Anterior cingulate cortex (tissue), 58 donors: ENCODE measurements at regions not wholly inside any gene's neighbourhood (a gene's known extent, or its start where the extent isn't known, plus 50 kb on each side); places are given as distances from the start of the nearest gene placed in this dataset.
"Not testable (repeated sequence)": the region's sequence is repeated elsewhere in the genome, so short reads cannot be mapped to it uniquely, and the experiment has no call there.

Source experiments
- DNase-seq, 58 donors: peaks; one replicate each; lab custom pipeline; 2025; lab: John Stamatoyannopoulos, UW

- DNase-seq = peak in 52 of 58 donors; percentile 5 to 86 (median 46)
Observed at GRCh38 chr12:97616946-97617345, 154.3 kb downstream of the RMST start.

- DNase-seq = no peak
Observed at GRCh38 chr12:97628962-97629361, 166.4 kb downstream of the RMST start.

DNA sequence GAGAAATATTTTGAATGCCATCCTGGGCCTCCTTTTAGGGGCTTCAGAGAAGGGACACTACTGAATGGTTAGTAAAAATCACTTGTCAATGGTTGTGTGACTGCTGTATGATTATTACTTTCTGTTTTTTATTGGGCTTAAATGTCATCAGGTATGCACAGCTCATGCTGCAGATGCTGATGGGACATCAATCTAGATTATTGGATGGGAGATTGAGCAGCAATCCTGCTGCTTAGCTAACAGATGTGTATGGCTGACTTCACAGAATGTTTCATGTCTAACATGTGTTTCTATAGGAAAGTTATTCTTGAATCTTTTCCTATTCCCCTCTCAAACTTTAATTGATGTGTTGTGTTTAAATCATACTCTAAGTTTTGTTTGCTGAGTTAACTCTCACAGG, 166.8 kb downstream of the RMST start:
- no peak for DNase-seq

DNA sequence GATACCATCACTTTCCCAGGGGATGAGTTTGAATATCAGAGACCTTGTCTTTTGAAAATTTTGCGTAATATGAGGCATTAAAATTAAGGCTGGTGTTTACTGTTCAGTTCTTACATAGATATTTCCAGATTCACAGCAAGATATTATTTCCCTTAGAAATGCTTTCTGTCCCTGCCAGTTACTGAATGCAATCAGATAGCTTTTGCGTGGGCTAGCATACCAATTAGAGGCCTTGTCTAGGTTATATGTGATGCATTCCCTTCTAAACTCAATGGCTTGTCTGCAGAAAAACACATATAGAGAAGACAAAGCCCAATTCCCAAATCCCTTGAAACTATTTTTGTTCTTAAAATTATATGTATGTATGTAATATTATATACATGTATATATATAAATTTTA, 167.8 kb downstream of the RMST start:
- no peak for DNase-seq

DNA sequence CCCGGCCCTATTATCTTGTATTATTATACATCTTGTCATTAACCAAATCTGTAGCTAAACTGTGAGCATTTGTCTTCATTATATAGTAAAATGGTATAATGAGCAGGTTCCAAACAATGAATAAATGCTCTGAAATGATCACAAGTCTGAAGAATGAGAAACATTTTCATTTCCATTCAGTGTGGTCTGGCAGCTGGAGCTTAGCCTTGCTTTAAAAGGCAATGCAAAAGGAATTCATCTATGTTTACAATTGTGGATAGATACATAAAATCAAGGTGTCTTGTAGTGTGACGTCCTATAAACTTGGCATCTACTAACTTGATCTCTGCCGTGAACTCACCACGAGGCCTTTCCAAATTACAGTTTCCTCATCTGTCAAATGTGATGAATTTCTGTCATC, 168.3 kb downstream of the RMST start:
- no peak for DNase-seq

GRCh38 chr12:97637770-97638169, 175.2 kb downstream of the RMST start:
- DNase-seq = no peak

DNA sequence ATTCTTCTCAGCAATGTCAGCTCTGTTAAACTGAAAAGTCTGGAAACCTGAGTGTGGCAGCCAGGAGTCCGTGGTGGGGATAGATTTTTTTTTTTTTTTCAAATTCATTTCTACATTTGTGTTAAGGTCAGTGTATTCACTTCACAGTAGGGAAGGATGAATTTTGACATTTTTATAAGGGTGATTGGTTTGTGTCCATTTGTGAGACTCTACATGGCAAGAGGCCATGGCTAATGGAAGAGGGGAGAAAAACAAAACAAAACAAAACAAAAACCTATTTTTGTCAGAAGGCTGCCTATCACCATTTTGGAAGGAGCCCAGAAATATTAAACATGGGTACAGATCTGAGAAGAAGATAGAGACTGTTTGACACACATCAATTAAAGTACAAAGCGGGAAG, 176.1 kb downstream of the RMST start:
- no peak for DNase-seq

- DNase-seq = no peak
Observed at GRCh38 chr12:97639702-97640101, 177.1 kb downstream of the RMST start.

DNA sequence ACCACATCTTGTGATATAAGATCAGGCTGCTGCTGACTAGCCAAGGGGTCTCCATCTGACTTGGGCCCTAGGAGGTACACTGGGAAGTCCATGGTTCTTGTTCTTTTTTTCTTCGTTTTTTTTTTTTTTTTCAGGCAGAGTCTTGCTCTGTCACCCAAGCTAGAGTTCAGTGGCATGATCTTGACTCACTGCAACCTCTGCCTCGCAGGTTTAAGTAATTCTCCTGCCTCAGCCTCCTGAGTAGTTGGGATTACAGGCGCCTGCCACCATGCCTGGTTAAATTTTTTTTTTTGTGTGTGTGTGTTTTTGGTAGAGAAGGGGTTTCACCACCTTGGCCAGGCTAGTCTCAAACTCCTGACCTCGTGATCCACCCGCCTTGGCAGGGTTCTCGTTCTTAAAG, 178.2 kb downstream of the RMST start:
- DNase-seq = no peak

GRCh38 chr12:97642911-97643310, 180.3 kb downstream of the RMST start:
- DNase-seq = peak in 2 of 58 donors; percentile 2 to 7

- DNase-seq = no peak
Observed at GRCh38 chr12:97643924-97644323, 181.3 kb downstream of the RMST start.

DNA sequence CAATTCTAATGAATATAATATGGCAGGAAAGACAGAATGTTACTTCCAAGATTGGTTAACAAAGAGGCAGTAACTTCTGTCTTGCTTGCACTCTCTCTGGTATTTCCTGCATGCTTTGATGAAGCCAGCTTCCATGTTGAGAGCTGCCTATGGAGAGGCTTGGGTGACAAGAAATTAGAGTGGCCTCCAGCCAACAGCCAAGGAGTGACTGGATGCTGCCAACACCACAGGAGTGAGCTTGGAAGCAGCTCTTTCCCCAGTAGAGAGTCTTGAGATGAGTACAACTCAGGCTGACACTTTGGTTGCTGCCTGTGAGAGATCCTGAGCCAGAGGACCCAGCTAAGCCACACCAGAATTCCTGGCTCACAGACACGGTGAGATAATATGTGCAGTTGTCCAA, 183.1 kb downstream of the RMST start:
- no peak for DNase-seq

GRCh38 chr12:97647142-97647541, 184.5 kb downstream of the RMST start:
- DNase-seq = no peak

GRCh38 chr12:97650242-97650641, 187.6 kb downstream of the RMST start:
- no peak for DNase-seq

GRCh38 chr12:97656548-97656947, 193.9 kb downstream of the RMST start:
- not testable (repeated sequence) for DNase-seq

DNA sequence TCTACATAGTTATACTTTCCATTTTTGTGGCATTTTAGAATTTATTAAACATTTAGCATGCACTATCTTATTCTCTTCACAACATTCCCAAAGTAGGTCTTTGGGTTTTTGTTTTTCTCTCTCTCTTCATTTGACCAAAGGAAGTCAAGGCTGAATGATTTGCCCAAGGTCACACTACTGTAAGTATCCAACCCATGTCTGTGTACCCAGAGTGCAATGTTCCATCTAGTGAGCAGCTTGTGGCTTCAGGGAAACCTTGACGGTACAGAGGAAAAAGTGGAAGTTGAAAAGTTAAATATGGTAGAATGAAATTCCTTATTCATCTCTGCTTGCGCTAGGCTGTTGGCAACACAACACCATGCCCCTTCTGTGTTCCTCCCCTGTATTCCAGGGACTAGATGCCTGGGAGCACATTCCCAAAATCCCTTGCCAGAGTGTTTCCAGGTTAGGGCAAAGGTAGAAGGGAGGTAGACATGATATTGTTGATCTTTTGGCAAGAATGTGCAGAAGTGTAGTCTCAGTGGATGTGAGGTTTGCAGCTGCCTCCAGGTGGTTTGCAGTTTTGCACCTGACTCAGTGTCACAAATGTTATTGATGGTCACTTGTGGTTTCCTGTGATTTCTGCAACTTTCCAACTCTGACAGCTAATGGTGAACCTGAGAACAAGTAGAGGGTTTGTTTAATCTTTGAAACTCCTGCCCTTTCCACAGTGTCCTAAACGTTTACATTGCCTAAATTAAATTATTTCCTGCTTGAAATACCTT, 196.7 kb downstream of the RMST start:
- no peak for DNase-seq

GRCh38 chr12:97666263-97666662, 203.7 kb downstream of the RMST start:
- DNase-seq = no peak

DNA sequence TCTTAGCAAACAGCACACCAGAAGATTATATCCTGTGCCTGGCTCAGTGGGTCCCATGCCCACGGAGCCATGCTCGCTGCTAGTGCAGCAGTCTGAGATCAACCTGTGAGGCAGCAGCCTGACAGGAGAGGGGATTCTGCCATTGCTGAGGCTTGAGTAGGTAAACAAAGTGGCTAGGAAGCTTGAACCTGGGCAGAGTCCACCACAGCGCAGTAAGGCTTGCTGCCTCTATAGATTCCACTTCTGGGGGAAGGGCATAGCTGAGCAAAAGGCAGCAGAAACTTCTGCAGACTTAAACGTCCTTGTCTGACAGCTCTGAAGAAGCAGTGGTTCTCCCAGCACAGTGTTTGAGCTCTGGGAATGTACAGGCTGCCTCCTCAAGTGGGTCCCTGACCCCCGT, 210.3 kb downstream of the RMST start:
- DNase-seq = no peak

DNA sequence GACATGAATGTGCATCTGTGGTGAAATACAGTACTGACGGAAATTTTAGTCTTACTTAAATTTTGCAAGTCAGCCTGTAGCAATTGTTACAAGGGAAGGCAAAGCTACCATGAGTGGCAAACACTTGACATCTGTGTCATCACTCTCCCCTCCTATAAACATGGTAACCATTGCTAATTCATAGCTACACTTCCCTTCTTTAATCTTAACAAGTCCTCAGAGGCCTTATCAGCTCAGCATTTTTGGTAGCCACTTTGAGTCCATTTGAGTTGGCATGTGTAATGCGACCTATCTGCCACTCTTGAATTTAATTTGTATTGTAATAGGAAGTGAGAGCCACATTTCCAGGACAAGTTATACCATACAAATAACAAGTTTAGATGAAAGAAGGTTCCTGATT, 218.1 kb downstream of the RMST start:
- DNase-seq = no peak

DNA sequence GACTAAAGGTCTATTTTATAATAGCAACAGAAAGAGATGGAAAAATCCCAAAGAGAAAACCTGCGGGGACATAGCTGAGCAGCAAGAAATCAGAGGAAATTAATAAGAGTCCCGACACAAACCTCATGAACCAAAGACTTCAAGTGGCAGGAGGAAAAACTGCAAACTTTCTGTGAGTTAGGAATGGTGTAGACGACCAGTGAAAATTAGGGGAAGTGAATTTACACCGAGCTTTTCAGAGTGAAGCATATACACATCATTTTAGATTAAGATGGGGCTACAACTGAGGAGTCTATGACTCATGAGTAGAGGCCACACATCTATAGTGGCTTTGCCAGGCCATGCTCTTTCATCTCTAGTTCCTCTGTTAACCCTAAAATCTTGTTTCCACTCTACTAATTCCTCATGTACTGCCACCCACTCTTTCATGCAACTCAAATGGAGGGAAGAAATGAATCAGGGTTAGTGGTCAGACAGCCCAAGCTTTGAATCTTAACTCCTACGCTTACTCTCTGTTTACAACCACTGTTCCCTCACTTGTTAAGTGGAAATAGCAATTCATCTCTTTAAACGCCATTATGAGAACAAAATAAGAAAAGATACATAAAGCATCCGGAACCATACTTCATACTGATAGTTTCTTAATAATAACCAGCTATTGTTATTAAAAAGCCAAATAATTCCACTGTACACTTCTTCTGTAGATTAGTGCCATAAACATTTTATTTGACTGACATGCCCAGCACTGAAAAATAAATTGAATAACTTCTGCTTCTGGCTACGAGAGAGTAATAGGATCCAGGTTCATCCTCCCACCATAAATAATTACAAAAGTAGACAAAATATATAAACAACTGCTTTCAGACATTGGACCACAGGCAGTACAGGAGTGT, 219.3 kb downstream of the RMST start:
- DNase-seq = no peak

DNA sequence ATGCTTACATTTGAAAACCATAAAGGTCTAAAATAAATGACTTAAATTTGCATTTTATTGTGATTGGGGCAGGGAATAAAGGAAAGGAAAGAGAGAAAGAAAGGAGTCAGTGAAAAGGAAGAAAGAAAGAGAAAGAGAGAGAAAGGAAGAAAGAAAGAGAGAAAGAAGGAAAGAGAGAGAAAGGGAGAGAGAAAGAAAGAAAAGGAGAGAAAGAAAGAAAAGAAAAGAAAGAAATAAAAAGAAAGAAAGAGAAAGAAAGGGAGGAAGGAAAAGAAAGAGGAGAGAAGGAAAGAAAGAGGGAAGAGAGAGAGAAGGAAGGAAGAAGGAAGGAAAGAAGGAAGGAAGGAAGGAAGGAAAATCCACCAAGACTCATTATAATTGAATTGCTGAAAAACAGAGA, 222.8 kb downstream of the RMST start:
- no peak for DNase-seq

DNA sequence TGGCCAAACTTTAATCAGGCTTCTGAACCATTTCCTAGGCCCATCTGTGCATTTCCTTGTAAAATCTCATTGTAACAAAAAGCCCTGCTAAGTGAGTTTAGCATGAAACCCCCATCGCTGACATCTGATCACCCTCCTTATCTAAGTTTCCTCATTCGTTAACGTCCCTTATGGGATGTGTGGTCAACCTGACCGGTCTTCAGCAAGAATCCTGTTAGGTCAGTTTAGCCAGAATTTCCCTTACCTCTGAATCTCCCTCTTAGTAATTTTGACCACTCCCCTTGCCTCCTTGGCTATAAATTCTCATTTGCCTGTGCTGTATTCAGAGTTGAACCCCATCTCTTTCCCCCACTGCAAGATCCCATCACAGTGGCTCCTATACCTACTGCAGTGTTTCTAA, 239.3 kb downstream of the RMST start:
- no peak for DNase-seq
